Activated naive CD4-positive, alpha-beta T cell treated with anti-CD3 and anti-CD28 coated beads, Interleukin-2, amount 50 U/mL, for 24 hours (primary cell): ENCODE measurements at regions not wholly inside any gene's neighbourhood (a gene's known extent, or its start where the extent isn't known, plus 50 kb on each side); places are given as distances from the start of the nearest gene placed in this dataset.
"Not testable (repeated sequence)": the region's sequence is repeated elsewhere in the genome, so short reads cannot be mapped to it uniquely, and the experiment has no call there.

ENCODE experiments used
- H3K27ac Mint-ChIP-seq: one replicate; pipeline ENCODE4 v1.8.0; 2021; ENCODE audit warnings: mild to moderate bottlenecking, mixed read lengths
- H3K27me3 Mint-ChIP-seq: one replicate; pipeline ENCODE4 v1.8.0; 2021; ENCODE audit warnings: mixed read lengths
- H3K36me3 Mint-ChIP-seq: one replicate; pipeline ENCODE4 v1.8.0; 2021; ENCODE audit warnings: mixed read lengths
- H3K4me1 Mint-ChIP-seq: one replicate; pipeline ENCODE4 v1.8.0; 2021; ENCODE audit warnings: mixed read lengths
- H3K4me3 Mint-ChIP-seq: one replicate; pipeline ENCODE4 v1.8.0; 2021; ENCODE audit warnings: mild to moderate bottlenecking, mixed read lengths
- H3K9me3 Mint-ChIP-seq: one replicate; pipeline ENCODE4 v1.8.0; 2021; ENCODE audit warnings: mixed read lengths

- not testable (repeated sequence) for H3K27ac Mint-ChIP-seq, H3K4me3 Mint-ChIP-seq, H3K9me3 Mint-ChIP-seq, H3K27me3 Mint-ChIP-seq, H3K36me3 Mint-ChIP-seq, H3K4me1 Mint-ChIP-seq
These were observed 1488.0 kb downstream of the CDH11 start for GRCh38 chr16:63633706-63634445.

GRCh38 chr16:63629272-63629671, 1492.6 kb downstream of the CDH11 start:
- H3K27me3 Mint-ChIP-seq, result no peaks in the 10 kb centered on the region
- H3K27ac Mint-ChIP-seq, result no peak overlapping the region
- no peaks in the 10 kb centered on the region for H3K36me3 Mint-ChIP-seq

DNA sequence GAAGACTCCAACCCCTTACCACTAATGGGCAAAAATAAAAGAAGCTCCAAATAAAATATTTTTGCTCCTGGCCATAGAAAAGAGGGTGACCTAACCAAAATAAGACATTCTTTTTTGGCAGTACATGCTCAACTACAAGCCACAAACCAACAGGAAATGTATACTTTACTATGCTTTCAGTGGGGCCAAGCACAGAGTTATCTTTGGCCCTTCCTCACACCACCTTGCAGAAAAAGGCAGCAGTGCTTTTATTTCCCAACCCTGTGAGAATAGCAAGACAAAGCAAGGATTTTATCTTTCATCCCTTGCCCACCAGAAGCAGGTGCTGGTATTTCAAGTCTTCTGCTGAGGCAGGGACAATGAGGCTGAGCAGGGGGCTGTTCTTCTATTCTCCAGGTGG, 1493.1 kb downstream of the CDH11 start:
- Mint-ChIP-seq H3K27me3 (no peaks in the 10 kb centered on the region), H3K27ac (no peak overlapping the region), H3K9me3 (peaks cover 5% of the 10 kb centered on the region), H3K36me3 (no peaks in the 10 kb centered on the region), H3K4me3 (no peak overlapping the region), H3K4me1 (no peaks in the 10 kb centered on the region)

More at GRCh38 chr16:63629272-63629671, 1492.6 kb downstream of the CDH11 start:
- H3K9me3 Mint-ChIP-seq, result peaks cover 7% of the 10 kb centered on the region
- no peaks in the 10 kb centered on the region for H3K4me1 Mint-ChIP-seq
- H3K4me3 Mint-ChIP-seq, result no peak overlapping the region

GRCh38 chr16:63625126-63625525, 1496.7 kb downstream of the CDH11 start:
- Mint-ChIP-seq H3K27ac (no peak overlapping the region), H3K4me3 (no peak overlapping the region), H3K9me3 (peaks cover 2% of the 10 kb centered on the region), H3K36me3 (no peaks in the 10 kb centered on the region), H3K27me3 (no peaks in the 10 kb centered on the region), H3K4me1 (no peaks in the 10 kb centered on the region)

GRCh38 chr16:63623551-63624039, 1498.3 kb downstream of the CDH11 start:
- Mint-ChIP-seq H3K9me3 (no peaks in the 10 kb centered on the region), H3K4me3 (no peak overlapping the region), H3K27me3 (no peaks in the 10 kb centered on the region), H3K27ac (no peak overlapping the region), H3K36me3 (no peaks in the 10 kb centered on the region), H3K4me1 (no peaks in the 10 kb centered on the region)

GRCh38 chr16:63618896-63619485, 1502.9 kb downstream of the CDH11 start:
- Mint-ChIP-seq H3K9me3 (no peaks in the 10 kb centered on the region), H3K4me1 (no peaks in the 10 kb centered on the region), H3K27ac (no peak overlapping the region), H3K27me3 (no peaks in the 10 kb centered on the region), H3K36me3 (no peaks in the 10 kb centered on the region), H3K4me3 (no peak overlapping the region)

DNA sequence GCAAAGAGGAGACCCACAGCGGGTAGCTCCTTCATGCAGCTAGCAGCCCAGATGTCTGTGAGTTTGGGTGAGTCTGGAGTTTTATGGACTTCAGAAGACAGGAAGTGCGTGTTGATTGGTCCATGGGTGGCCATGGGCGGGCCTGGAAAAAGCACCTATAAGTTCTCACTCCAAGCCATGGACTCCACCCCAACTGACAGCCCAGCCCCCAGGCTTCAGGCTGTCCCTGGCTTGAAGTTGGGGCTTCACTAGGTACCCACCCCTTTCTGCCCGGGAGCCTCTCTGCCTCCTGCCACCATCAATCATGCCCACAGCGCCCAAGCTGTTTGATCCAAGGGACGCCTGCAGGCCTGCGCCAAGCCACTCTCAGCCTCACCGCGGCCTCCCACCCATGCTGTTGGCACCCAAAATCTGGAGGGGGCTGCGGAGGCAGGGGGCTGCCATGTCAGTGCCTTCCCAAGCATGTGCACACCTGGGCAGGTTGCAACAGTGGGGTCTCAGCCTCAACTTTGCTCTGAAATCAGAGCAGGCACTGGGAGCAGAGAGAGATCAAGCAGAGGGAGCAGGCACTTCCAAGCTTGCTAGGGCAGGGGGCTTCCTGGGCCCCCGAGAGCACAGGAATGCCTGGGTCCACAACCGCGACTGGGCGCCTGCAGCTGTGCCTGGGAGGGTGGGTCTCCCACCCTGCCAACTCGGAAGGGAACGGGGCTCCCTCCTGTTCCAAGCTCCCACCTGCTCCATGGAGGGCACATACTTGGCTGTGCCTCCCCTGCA, 1503.7 kb downstream of the CDH11 start:
- no peaks in the 10 kb centered on the region for H3K27me3 Mint-ChIP-seq
- no peaks in the 10 kb centered on the region for H3K36me3 Mint-ChIP-seq
- H3K9me3 Mint-ChIP-seq, result peaks cover 5% of the 10 kb centered on the region
- no peak overlapping the region for H3K4me3 Mint-ChIP-seq
- no peaks in the 10 kb centered on the region for H3K4me1 Mint-ChIP-seq
- H3K27ac Mint-ChIP-seq, result no peak overlapping the region

DNA sequence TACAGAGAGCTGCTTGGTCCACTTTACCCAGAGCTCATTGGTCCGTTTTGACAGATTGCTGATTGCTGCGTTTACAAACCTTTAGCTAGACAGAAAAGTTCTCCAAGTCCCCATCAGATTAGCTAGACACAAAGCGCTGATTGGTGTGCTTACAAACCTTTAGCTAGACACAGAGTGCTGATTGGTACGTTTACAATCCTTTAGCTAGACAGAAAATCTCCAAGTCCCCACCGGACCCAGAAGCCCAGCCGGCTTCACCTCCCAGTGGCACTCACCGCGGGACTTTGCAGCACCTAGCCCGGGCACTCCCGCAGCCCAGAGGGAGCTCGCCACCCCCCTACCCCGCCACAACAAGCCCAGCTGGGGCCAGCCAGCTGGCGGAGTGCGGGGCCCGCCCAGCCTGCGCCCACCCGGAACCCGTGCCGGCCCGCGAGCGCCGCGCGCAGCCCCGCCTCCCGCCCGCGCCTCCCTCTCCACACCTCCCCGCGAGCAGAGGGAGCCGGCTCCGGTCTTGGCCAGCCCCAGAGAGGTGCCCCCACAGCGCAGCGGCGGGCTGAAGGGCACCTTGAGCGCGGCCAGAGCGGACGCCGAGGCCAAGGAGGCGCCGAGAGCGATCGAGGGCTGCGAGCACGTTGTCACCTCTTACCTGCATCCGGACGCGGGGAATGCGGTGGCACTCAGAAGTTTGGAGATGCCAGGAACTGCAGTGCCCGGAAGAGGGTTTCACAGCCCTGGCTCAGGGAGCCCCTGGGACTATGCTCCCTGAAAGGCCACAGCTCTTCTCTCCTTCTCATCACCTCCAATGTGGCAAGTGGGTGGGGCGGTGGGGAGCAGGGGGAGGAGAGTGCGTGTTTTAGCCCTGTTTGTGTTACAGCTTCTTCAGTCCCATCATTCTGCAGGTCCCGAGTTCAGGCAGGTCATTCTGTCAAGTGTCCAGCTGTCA, 1504.5 kb downstream of the CDH11 start:
- H3K27ac Mint-ChIP-seq, result no peak overlapping the region
- no peak overlapping the region for H3K4me3 Mint-ChIP-seq
- no peaks in the 10 kb centered on the region for H3K4me1 Mint-ChIP-seq
- H3K9me3 Mint-ChIP-seq, result peaks cover 9% of the 10 kb centered on the region
- no peaks in the 10 kb centered on the region for H3K36me3 Mint-ChIP-seq
- no peaks in the 10 kb centered on the region for H3K27me3 Mint-ChIP-seq

GRCh38 chr16:63614429-63614828, 1507.4 kb downstream of the CDH11 start:
- H3K4me1 Mint-ChIP-seq, result no peaks in the 10 kb centered on the region
- no peak overlapping the region for H3K4me3 Mint-ChIP-seq
- H3K36me3 Mint-ChIP-seq, result no peaks in the 10 kb centered on the region
- no peaks in the 10 kb centered on the region for H3K27me3 Mint-ChIP-seq
- peaks cover 10% of the 10 kb centered on the region for H3K9me3 Mint-ChIP-seq
- no peak overlapping the region for H3K27ac Mint-ChIP-seq

GRCh38 chr16:63613701-63614100, 1508.2 kb downstream of the CDH11 start:
- Mint-ChIP-seq H3K27ac (no peak overlapping the region), H3K27me3 (no peaks in the 10 kb centered on the region), H3K4me1 (no peaks in the 10 kb centered on the region), H3K9me3 (peaks cover 15% of the 10 kb centered on the region), H3K4me3 (no peak overlapping the region), H3K36me3 (no peaks in the 10 kb centered on the region)

DNA sequence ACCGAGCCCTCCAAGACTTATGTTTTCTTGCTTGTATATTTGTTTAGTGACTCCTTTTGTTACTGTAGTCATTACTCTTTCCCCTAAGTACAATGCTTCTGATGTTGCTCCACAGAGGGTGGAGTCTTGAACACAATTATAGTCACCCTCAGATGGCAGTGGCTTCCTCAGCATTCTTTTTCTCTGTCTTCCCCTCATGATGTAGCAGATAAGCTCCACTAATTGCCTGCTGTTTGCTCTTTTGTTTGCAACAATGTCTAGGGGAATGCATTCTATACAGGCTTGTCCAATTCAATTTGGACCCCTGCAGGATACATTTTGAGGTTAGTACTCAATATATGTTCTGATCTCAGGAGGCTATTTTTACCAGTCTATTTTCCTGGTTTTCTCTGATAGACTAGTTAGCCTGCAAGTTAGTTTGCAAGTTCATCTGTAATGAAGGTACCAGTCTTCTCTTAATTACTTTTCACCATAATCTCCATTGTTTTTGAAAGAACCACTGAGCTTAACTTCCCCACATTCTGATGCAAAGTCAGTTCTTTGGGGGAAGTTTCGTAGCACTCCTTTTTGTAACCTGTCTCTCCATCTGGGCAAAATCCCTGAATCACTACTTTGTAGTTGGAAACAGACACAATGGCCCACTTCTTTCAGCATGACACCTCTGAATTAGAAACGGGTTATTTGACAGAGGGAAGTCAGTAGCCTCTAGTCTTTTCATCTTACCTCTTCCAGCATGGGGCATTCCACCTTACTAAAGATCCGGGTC, 1509.2 kb downstream of the CDH11 start:
- Mint-ChIP-seq H3K36me3 (no peaks in the 10 kb centered on the region), H3K27ac (no peak overlapping the region), H3K4me3 (no peak overlapping the region), H3K4me1 (no peaks in the 10 kb centered on the region), H3K27me3 (no peaks in the 10 kb centered on the region), H3K9me3 (peaks cover 15% of the 10 kb centered on the region)

DNA sequence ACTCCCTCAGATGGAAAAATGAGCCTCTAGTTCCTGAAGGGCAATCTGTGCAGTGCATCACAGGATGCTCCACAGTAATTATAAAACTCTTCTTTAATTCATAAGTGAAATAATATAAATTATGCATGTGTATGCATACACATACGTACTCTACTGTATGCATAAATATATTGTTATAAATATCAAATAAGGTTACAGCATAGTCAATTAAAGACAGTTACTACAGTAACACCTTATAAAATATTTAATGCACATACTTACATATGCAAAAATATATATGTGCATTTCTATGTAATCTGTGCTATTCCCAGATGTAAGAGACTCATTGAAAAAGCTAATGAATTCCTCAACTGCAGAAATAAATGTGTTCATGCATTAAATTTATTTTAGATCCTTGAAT, 1515.1 kb downstream of the CDH11 start:
- Mint-ChIP-seq H3K36me3 (no peaks in the 10 kb centered on the region), H3K9me3 (peaks cover 11% of the 10 kb centered on the region), H3K27ac (no peak overlapping the region), H3K27me3 (no peaks in the 10 kb centered on the region), H3K4me1 (no peaks in the 10 kb centered on the region), H3K4me3 (no peak overlapping the region)

- Mint-ChIP-seq H3K36me3 (no peaks in the 10 kb centered on the region), H3K27ac (no peak overlapping the region), H3K4me1 (no peaks in the 10 kb centered on the region), H3K27me3 (no peaks in the 10 kb centered on the region), H3K9me3 (peaks cover 22% of the 10 kb centered on the region), H3K4me3 (no peak overlapping the region)
These were observed 1519.5 kb downstream of the CDH11 start for GRCh38 chr16:63602206-63602927.

DNA sequence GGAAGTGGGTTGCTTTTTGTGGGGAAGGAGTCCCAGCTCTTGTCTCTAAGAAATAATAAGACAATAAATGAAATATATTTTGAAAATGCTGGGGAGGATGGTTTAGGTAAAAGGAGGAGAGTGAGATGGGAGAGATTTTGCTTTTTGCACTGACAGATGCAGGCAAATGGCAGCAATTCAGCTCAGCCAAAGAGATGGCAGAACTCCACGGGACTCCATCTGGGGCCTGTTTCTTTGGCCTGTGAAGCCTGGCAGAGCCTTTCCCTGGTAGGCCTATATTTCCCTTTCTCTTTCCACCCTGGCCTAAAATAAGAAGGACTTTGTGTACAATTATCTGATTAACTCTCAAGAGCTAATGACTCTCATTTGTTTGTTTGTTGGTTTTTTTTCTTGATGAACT, 1525.1 kb downstream of the CDH11 start:
- H3K36me3 Mint-ChIP-seq, result no peaks in the 10 kb centered on the region
- H3K27me3 Mint-ChIP-seq, result no peaks in the 10 kb centered on the region
- peaks cover 22% of the 10 kb centered on the region for H3K9me3 Mint-ChIP-seq
- H3K4me1 Mint-ChIP-seq, result no peaks in the 10 kb centered on the region
- no peak overlapping the region for H3K27ac Mint-ChIP-seq
- no peak overlapping the region for H3K4me3 Mint-ChIP-seq
